HG03175 (cell line): ENCODE measurements at regions not wholly inside any gene's neighbourhood (a gene's known extent, or its start where the extent isn't known, plus 50 kb on each side); places are given as distances from the start of the nearest gene placed in this dataset.

ENCODE experiments used
- ATAC-seq: cut with Tn5 transposase; IDR thresholded peaks from one replicate; pipeline ENCODE4 v1.9.1; 2021; ENCODE audit warnings: mild to moderate bottlenecking, moderate library complexity; ENCODE audit not compliant: unreplicated experiment

DNA sequence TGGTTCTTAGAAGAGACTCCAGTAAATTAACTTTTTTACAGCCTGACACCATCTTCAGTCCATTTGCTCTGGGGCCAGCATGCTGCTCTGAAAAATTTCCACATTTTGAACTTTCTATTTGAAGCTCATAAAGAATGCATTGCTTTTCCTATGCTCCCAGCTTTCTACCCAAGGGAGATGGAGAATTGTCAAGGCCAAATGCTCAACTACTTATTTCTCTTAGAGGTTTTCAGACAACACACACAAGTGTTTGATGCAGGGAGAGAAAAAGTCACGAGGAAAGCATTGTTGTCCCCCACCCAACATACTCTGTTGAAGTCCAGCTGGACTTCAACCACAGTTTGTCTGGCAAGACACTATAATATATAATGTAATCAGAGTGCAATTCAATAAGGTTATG lies 100.3 kb upstream of the CADPS start:
- ATAC-seq: no peak

DNA sequence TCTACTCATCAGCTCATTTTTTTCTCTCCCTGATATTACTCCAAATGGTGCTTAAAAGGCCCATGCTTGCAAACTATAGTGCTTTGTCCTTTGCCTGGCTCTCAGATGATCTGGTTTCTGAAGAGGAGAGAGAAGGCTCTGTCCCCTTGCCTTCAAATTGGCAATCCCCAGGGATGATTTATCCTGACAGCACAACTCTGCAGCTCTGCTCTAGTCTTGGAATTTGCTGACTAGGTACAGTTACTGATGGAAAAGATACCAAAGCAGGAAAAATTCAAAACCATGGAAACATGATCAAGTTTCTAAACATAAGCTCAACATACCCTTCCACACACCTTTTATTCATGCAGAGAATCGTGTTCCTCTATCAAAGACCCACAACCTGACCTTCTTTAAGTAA lies 106.7 kb upstream of the CADPS start:
- ATAC-seq: no peak

DNA sequence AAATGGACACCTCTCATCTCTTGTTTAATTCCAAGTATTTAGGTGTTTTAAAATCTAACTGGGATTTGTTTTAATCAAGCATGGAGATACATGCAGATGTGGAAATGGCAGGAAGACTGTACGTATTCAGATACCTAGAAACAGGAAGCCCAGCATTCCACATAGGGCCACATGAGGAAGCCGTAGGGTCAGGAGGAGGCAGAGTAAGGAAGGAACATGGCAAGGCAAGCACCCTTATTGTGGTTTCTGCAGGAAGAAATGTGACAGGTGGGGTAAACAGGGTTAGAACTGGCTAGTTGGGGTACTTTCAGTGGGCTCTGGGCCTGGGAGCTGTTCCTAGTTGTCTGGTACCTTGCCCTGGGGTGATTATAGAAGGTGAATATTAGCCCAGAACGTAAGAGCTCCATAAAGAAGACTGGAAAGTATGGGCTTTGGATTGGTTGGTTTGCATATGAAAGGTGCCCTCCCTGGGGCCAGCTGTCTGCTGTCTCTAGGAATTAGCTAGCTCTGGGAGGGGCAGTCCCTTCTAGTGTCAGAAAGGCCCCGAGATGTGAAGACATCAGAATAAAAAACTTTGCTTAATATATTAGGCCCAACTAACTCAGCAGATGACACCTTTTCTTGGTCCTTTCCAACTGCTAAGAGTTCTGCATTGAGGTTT lies 107.7 kb upstream of the CADPS start:
- ATAC-seq: no peak

DNA sequence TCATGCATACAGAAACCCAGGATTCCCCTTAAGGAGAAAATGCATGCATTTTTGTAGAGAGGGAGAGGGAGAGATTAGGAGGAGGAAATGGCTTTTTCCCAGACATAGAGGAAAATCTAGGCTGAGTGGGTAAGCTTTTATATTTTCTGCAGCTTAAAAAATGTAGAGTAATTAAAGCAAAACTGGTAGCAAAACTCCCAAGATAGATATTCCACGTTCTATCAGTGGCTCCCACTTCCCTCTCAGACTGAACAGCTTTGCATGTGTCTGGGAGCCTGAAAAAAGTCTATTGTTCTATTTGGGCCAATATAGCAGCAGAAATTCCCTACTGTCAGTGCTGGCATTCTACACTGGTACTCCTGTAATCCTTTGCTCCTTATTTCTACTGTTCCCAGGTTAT lies 110.8 kb upstream of the CADPS start:
- no peak for ATAC-seq

DNA sequence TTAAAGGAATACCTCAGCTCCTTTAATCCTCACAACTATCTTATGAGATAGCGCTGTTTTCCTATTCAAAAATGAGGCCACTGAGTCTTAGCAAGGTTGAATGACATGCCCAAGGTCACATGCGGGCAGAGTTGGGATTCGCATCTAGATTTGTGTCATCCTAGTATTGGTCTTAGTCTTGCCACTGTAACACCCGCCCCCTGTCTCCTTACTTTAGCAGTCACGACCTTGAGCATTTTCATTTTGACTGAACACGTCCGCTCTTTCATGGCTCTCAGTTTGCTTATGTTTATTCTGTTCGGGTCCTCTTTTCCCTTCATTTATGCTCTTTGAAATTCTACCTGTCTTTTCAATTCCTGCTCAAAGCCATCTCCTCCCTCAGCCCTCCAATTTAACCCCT lies 112.5 kb upstream of the CADPS start:
- no peak for ATAC-seq

DNA sequence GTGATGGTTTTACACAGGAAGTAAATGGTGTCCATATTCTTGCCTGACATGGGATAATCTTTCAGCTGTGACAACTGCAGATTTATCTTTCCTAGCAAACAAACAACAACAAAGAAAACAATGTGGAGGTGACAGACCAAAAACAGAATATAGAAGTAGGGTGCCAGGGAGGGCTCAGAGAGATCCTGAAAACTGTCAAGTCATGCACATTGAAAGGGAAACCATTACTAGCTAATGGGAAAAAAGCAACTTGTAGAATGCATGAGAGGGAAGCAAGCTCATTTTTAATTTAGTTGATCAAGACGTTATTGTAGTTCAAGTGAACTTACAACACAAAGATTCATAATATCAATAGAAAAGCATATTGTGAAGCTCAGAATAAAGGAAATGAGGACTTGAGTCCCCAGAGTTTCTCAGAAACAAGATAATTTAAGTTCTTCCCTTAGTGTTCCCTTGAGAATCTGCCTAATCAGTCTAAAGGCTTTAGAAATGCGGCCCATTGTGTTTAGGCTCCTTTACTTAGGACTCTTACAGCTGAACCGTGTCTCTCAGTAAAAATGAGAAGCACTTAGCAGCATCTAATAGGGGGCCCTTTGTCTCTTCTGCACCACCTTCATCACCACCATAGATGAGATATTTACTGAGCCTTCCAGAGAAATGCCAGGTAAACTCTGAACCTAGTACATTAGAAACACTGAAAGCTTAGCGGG lies 115.6 kb upstream of the CADPS start:
- ATAC-seq: no peak

DNA sequence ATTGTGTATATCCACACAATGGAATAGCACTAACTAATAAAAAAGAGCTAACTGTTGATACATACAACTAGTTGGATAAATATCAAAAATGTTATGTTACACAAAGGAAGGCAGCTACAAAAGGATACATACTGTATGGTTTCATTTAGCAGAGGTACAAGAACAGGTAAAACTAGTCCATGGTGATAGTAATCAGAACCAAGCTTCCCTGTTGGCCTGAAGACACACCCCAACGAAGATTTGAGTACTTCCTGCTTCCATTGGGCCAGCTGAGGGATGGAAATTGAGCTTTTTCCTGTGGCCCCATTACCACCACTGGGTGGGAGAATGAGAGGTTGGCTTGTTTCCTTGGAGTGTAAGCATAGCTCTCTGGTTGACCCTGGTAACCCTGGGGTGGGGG lies 117.3 kb upstream of the CADPS start:
- no peak for ATAC-seq

DNA sequence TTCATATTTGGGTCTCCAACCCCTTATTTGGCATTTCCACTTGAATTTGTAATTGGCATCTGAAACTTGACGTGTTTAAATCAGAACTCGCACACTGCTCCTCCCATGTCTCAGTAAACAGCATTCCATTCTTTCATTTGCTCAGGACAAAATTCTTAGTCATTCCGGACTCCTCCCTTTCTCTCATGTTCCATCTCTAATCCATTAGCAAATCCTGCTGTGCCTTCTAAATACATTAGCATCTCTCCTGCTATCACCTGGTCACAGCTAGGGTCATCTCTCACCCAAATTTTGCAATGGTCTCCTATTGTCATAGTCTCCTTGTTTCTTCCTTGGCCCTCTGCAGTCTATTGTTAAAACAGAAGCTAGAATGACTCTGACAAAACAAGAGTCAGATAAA lies 119.9 kb upstream of the CADPS start:
- ATAC-seq: no peak

DNA sequence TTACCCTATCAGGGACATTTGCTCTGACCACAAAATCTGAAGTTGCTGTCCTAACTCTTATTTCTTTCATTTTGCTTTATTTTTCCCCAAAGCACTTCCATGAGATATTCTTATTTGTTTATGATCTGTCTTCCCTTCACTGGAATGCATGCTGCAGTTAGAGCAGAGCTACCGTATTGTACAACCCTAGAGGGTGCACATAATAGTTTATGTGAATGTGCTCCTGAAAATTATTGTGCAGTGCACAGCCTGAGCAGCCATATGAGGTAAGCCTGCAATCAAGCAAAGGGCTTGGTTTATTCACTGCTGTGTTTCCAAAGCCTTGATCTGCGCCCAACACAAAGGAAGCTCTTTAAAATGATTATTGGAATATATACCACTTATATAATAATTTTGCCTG lies 120.3 kb upstream of the CADPS start:
- ATAC-seq: no peak

DNA sequence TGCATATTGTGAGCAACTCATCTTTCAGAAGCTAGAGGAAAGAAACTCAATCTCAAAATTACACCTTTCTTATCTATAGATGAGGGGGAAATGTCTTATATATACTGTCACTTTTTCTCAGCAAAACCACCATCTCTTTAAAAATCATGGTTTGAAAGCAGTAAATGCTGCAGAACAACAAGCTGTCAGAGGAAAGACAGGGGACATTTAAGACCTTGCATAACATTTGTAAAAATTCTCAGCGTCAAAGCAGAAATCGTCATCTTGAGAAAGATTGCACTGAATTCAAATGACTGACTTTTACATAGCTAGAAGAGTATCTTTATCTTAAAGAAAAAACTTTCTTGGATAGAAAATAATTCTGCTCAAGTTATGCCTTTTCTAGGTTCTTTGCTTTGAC lies 122.2 kb upstream of the CADPS start:
- ATAC-seq: no peak

DNA sequence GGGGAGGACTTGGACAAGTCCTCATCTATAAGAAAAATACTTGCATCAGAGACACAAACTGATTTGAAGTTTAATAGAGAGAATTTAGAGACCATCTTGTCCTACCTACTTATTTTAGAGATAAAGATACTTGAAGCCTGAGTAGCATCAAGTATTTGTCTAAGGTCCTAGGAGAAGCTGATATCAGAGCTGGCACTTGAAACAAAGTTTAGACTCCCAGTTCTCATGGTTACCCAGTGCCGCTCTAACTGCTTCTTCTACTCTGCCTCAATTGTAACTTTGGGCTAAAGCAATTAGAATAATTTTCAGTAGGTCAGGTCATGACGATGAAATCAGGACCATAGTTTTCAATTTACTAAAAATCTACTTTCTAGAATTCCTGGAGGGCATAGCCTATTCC lies 123.9 kb upstream of the CADPS start:
- ATAC-seq: no peak

DNA sequence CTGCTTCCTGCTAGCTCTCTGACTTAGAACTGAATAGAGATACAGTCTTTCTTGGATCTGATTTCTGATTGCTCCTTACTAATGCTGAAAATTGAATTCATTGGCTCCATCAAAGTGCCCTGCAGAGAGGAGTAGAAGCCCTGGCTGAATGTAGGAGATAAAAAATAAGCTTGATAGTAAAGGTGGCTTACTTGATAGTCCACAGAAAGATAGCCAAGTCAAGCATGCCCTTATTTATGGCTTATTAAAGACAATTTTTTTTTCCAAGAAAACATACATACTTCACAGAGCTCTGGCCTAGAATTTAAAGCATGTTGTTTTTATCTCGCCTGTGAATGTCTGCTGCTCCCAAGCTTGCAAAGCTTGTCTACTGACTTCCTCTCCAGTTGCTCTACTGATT lies 124.6 kb upstream of the CADPS start:
- ATAC-seq: no peak

DNA sequence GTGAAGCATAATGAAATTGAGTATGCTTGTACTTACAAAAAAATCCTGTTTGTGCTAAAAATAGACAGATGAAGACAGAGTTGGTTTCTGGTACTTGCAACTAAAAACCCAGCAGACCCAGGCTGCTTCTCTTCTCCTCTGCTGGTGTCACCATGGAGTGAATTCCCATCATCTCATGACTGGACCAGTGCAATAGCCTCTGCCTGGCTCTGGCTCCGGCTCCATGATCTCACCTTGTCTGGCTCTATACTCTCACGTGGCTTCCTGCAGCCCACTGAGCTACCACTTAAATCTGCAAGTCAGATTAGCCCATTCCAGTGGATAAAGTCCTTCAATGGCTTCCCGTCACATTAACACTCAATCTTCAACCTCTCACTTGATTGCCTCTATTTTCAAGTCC lies 129.2 kb upstream of the CADPS start:
- ATAC-seq: no peak

DNA sequence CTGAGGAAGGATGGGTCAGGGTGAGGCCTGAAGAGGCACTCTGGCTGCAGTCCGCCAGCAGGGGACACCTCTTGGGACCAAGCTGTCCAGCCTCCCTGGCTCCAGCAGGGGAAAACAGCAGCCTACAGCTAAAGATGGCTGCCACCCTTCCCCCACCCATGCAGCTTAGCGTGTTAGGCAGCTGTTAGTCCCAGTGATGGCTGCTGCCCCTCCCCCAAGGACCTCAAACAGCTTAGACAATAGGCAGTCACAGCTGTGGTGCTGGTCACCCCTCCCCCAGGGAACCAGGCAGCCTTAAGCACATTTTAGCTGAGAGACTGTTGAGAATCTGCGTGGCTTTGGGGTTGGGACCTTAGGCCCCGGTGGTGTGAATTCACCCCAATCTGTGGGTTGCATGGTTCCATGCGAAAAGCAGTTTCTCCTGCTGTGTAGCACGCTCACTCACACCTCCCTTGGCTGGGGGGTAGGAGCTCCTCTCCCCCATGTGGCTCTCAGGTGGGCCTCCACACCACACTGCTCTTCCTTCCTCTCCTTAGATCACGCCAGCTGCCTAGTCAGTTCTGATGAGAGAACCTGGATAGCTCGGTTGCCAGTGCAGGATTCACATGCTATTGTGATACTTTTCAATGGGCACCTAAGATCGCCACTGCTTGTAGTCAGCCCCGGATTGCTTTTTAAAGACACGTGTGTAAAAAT lies 140.5 kb upstream of the CADPS start:
- no peak for ATAC-seq

DNA sequence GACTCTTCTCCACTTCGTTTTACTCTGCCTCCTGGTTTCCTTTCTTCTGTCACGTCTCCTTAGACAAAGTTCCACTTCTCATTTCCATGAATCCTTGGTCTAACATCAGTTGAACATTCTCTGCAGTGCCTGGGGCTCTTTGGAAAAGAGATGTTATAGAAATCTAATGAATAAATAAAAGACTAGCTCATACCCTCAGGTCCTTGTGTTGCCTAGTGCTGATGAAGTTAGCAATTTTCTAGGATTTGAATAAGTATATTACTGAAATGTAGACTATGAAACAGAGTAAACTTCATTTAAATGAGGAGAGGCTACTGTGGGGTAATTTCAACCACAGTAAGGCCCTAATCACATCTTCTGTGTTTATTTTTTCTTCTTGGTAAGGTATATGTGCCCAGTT lies 146.9 kb upstream of the CADPS start:
- ATAC-seq: no peak

DNA sequence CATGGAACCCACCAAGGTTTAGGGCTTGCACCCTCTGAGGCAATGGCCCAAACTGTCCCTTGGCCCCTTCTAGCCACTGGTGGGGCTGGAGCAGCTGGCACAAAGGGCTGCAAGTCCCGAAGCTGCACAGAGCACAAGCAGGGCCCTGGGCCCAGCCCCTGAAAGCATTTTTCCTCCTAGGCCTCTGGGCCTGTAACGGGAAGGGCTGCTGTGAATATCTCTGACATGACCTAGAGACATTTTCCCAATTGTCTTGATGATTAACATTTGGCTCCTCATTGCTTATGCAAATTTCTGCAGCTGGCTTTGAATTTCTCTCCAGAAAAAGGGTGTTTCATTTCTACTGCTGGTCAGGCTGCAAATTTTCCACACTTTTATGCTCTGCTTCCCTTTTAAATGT lies 151.5 kb upstream of the CADPS start:
- ATAC-seq: no peak

DNA sequence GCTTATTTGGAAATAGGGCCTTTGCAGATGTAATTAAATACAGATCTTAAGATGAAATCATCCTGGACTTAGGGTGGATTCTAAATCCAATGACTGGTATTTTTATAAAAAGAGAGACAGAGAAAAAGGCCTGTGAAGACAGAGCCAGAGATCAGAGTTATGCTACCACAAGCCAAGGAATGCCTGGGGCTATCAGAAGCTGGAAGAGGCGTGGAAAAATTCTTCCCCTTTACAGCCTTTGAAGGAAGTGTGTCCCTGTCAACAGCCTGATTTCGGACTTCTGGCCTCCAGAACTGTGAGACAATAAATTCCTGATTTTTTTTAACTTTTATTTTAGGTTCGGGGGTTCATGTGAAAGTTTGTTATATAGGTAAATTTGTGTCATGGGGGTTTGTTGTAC lies 154.1 kb upstream of the CADPS start:
- no peak for ATAC-seq

DNA sequence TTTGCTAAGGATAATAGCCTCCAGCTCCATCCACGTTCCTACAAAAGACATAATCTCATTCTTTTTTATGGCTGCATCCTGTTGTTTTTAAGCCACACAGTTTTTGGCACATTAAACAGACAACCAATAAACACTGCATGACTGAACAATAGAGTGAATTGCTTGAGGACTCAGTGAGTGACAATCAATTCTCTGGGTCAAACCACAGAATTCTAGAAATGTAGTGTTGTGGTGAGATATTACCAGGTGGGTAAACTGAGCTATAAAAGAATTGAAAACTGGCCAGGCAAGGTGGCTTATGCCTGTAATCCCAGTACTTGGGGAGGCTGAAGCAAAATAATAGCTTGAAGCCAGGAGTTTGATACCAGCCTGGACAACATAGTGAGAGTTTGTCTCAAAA lies 154.7 kb upstream of the CADPS start:
- no peak for ATAC-seq

DNA sequence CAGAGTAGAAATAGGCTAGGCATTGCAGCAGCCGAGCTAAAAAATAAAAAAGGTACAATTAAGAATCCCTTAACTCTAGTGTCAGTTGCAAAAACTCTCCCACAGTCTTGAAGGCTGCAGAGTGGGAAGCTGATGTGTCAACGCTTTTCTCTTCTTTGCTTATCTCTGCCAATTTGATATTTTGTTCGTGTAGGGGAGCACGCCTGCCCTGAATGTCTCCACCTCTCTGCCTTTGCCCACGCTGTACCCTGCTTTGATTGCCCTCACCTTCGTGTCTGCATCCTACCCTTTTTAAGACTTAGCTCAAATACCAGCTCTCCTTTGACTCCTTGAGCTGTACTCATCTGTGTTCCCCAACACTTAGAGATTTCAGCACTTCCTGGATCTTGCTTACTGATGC lies 155.4 kb upstream of the CADPS start:
- ATAC-seq: no peak

DNA sequence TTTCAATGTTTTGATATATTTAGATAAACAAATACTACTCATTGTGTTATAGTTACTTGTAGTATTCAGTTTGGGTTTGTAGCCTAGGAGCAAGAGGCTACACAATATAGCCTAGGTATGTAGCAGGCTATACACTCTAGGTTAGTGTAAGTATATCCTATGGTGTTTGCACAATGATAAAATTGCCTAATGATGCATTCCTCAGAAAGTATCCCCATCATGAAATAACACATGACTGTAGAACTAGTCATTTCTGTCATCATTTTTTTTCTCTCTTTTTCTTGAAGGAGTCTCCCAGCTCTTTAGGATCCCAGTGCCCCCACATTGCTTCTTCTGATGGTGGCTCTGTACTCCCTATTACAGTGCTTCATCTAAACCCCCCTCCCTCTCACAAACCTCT lies 157.7 kb upstream of the CADPS start:
- ATAC-seq: no peak

DNA sequence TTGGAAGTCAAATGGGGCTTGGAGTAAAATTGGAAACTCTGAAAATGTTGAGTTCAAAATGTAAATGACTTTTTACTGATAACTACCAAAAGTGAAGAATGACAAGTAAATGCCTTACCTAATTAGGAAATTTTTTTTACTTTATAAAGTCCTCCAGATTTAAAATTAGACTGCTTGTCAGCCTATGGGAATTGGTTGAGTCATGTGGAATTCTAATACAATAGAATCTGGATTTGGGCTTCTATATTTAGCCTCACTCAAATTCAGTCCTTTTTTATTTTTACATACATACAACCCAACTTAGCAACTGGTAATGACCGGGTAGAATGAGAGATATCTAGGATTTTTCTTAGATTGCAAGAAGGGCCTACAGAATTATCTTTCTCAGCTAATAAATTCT lies 158.9 kb upstream of the CADPS start:
- ATAC-seq: no peak

DNA sequence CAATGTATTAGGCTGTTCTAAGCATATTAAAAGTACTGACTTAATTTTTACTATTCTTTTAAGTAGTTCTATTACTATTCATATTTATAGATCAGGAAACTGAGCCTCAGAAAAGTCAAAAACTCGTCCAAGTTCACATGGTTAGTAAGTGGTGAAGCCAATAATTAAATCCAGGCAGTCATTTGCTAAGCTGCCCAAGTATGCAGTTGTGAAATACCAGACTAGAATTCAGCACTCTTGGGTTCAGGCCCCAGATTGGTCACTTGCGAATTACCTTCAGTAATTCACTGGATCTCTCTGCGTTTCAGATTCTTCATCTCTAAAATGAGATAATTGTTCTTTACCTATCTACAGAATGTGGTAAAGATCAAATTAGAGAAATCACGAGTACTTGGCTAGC lies 161.9 kb upstream of the CADPS start:
- ATAC-seq: no peak
